H9 (cell line): ENCODE measurements at regions not wholly inside any gene's neighbourhood (a gene's known extent, or its start where the extent isn't known, plus 50 kb on each side); places are given as distances from the start of the nearest gene placed in this dataset.

Experiments used
- DNase-seq: peaks from one replicate; pipeline ENCODE4 v3.0.0-alpha.2; 2017
- H2AFZ ChIP-seq: one replicate; pipeline ENCODE4 v1.6.1; 2013; ENCODE audit warnings: mild to moderate bottlenecking, low read length, control low read depth, moderate library complexity
- H2AK5ac ChIP-seq: 2 replicates; pipeline ENCODE4 v1.6.1; 2013; ENCODE audit warnings: low read length, control low read depth, mixed read lengths; ENCODE audit not compliant: insufficient read length
- H2BK120ac ChIP-seq: one replicate; pipeline ENCODE4 v1.6.1; 2013; ENCODE audit warnings: low read depth, mild to moderate bottlenecking, low read length, control low read depth, inconsistent platforms; ENCODE audit not compliant: poor library complexity, severe bottlenecking
- H2BK12ac ChIP-seq: 2 replicates; pipeline ENCODE4 v1.6.1; 2013; ENCODE audit warnings: low read length, control low read depth, mixed read lengths, low read depth; ENCODE audit not compliant: insufficient read length
- H2BK15ac ChIP-seq: 2 replicates; pipeline ENCODE4 v1.6.1; 2013; ENCODE audit warnings: low read depth, low read length, control low read depth
- H2BK20ac ChIP-seq: one replicate; pipeline ENCODE4 v1.6.1; 2013; ENCODE audit warnings: low read depth, mild to moderate bottlenecking, low read length, control low read depth, inconsistent platforms; ENCODE audit not compliant: poor library complexity, severe bottlenecking
- H2BK5ac ChIP-seq: 2 replicates; pipeline ENCODE4 v1.6.1; 2013; ENCODE audit warnings: low read length, control low read depth, mixed read lengths; ENCODE audit not compliant: insufficient read length
- H3K14ac ChIP-seq: 2 replicates; pipeline ENCODE4 v1.6.1; 2013; ENCODE audit warnings: low read length, control low read depth; ENCODE audit not compliant: insufficient read depth
- H3K18ac ChIP-seq: 2 replicates; pipeline ENCODE4 v1.6.1; 2013; ENCODE audit warnings: low read depth, mild to moderate bottlenecking, mixed read lengths, low read length, control low read depth; ENCODE audit not compliant: insufficient read length
- H3K23ac ChIP-seq: 2 replicates; pipeline ENCODE4 v1.6.1; 2013; ENCODE audit warnings: low read length, control low read depth, mixed read lengths, low read depth; ENCODE audit not compliant: insufficient read length
- H3K23me2 ChIP-seq: 2 replicates; pipeline ENCODE4 v1.6.1; 2013; ENCODE audit warnings: low read depth, mild to moderate bottlenecking, mixed read lengths, low read length, control low read depth; ENCODE audit not compliant: insufficient read length, poor library complexity, severe bottlenecking
- H3K27ac ChIP-seq: 2 replicates; pipeline ENCODE4 v1.5.1; 2013; ENCODE audit warnings: low read length, control low read depth, mixed read lengths, low read depth; ENCODE audit not compliant: insufficient read length
- H3K27me3 ChIP-seq: 2 replicates; pipeline ENCODE4 v1.6.1; 2013; ENCODE audit warnings: low read length, control low read depth, inconsistent platforms; ENCODE audit not compliant: insufficient read depth
- H3K4ac ChIP-seq: 2 replicates; pipeline ENCODE4 v1.6.1; 2013; ENCODE audit warnings: low read depth, mild to moderate bottlenecking, control low read depth, inconsistent platforms, low read length, moderate library complexity
- H3K4me1 ChIP-seq: 2 replicates; pipeline ENCODE4 v1.6.1; 2013; ENCODE audit warnings: low read length, control low read depth, inconsistent platforms; ENCODE audit not compliant: insufficient read depth
- H3K4me2 ChIP-seq: 2 replicates; pipeline ENCODE4 v1.6.1; 2013; ENCODE audit warnings: low read length, control low read depth, mixed read lengths; ENCODE audit not compliant: insufficient read length, insufficient read depth
- H3K56ac ChIP-seq: 2 replicates; pipeline ENCODE4 v1.6.1; 2013; ENCODE audit warnings: low read depth, mild to moderate bottlenecking, mixed read lengths, low read length, control low read depth; ENCODE audit not compliant: insufficient read length
- H3K79me1 ChIP-seq: 2 replicates; pipeline ENCODE4 v1.6.1; 2013; ENCODE audit warnings: low read depth, mild to moderate bottlenecking, moderate library complexity, low read length, control low read depth, inconsistent platforms; ENCODE audit not compliant: insufficient read depth, poor library complexity, severe bottlenecking
- H3K79me2 ChIP-seq: 2 replicates; pipeline ENCODE4 v1.6.1; 2013; ENCODE audit warnings: low read length, control low read depth, inconsistent platforms; ENCODE audit not compliant: insufficient read depth
- H3K9ac ChIP-seq: 2 replicates; pipeline ENCODE4 v1.6.1; 2013; ENCODE audit warnings: low read length, control low read depth, mixed read lengths; ENCODE audit not compliant: insufficient read length; ENCODE audit errors: extremely low read depth
- H3K9me3 ChIP-seq: one replicate; pipeline ENCODE4 v1.6.1; 2013; ENCODE audit warnings: low read depth, low read length, inconsistent platforms; ENCODE audit not compliant: control insufficient read depth
- H3T11ph ChIP-seq: one replicate; pipeline ENCODE4 v1.6.1; 2013; ENCODE audit warnings: mild to moderate bottlenecking, low read length, control low read depth, inconsistent platforms
- H4K20me1 ChIP-seq: one replicate; pipeline ENCODE4 v1.6.1; 2013; ENCODE audit not compliant: control insufficient read depth, insufficient read length, insufficient read depth
- H4K5ac ChIP-seq: 2 replicates; pipeline ENCODE4 v1.6.1; 2013; ENCODE audit warnings: low read depth, mild to moderate bottlenecking, mixed read lengths, low read length, control low read depth; ENCODE audit not compliant: insufficient read length
- H4K8ac ChIP-seq: replicated peaks from 2 replicates; pipeline ENCODE4 v1.6.1; 2013; ENCODE audit warnings: low read length, control low read depth, mixed read lengths, low read depth; ENCODE audit not compliant: insufficient read length
- H4K91ac ChIP-seq: 2 replicates; pipeline ENCODE4 v1.6.1; 2013; ENCODE audit warnings: low read depth, mild to moderate bottlenecking, moderate library complexity, mixed read lengths, low read length, control low read depth; ENCODE audit not compliant: insufficient read length
- H3K27ac Mint-ChIP-seq, 3 experiments: 2 replicates in 2 of 3; 3 replicates in 1 of 3; pipeline ENCODE4 v1.8.0; 2020 to 2021; ENCODE audit warnings: mixed read lengths in 3 of 3, mild to moderate bottlenecking in 1 of 3, moderate library complexity in 1 of 3
- H3K27me3 Mint-ChIP-seq: 2 replicates; pipeline ENCODE4 v1.8.0; 2021; ENCODE audit warnings: low read depth, mild to moderate bottlenecking, moderate library complexity, mixed read lengths
- H3K36me3 Mint-ChIP-seq, 3 experiments: 2 replicates in 2 of 3; 3 replicates in 1 of 3; pipeline ENCODE4 v1.8.0; 2020 to 2021; ENCODE audit warnings: low read depth in 3 of 3, mixed read lengths in 3 of 3; ENCODE audit not compliant: insufficient read depth in 1 of 3
- H3K4me1 Mint-ChIP-seq, 2 experiments: 2 replicates each; pipeline ENCODE4 v1.8.0; 2020; ENCODE audit warnings: mixed read lengths in 2 of 2
- H3K4me3 Mint-ChIP-seq, 2 experiments: 2 replicates in 1 of 2; 3 replicates in 1 of 2; pipeline ENCODE4 v1.8.0; 2020 to 2021; ENCODE audit warnings: mild to moderate bottlenecking in 2 of 2, mixed read lengths in 2 of 2, moderate library complexity in 1 of 2
- H3K9me3 Mint-ChIP-seq, 2 experiments: 2 replicates in 1 of 2; 3 replicates in 1 of 2; pipeline ENCODE4 v1.8.0; 2020; ENCODE audit warnings: mild to moderate bottlenecking in 2 of 2, mixed read lengths in 2 of 2, moderate library complexity in 1 of 2
- WGBS: extraction: QIAGEN DNeasy Blood & Tissue Kit; methylation state at CpG from one replicate; pipeline ENCODE4 v1.1.7; 2013; ENCODE audit warnings: missing lambda C conversion rate, low lambda C conversion rate, mixed read lengths; ENCODE audit not compliant: insufficient read length; ENCODE audit errors: extremely low coverage; 5-methylcytosine and 5-hydroxymethylcytosine counted together
- TF ChIP-seq, protein P1 (sequence below): fragments of 200-600 bp; sonication (generic); conservative IDR thresholded peaks from 3 replicates; pipeline ENCODE4 v1.8.0; 2021; ENCODE audit warnings: antibody characterized with exemption, mild to moderate bottlenecking

DNA sequence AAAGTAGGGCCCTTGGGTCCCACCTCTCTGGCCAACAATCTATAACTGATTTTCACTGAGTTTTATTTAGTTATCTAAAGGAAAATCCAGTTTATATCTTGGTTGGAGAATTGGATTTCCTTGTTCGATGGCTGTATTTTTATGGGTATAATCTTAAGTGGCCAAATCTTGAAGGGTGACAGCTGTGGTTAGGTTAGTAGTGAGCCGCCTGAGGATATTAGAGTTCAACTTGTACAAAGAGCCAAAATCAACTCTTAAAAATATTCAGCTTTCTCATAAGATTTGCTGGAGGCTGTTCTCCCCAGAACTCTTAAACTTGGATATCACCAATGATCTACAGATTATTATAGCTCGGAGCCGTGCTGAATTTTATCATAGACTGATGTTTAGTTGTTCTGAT, 54.6 kb upstream of the UNC5C start:
- Histone ChIP-seq H3K4me2 (no peak overlapping the region), H3K23ac (no peak overlapping the region), H2AK5ac (no peak overlapping the region), H2BK5ac (no peak overlapping the region), H3K79me1 (no peaks in the 10 kb centered on the region), H3K4ac (no peak overlapping the region), H4K5ac (no peak overlapping the region), H4K91ac (no peak overlapping the region), H2AFZ (no peak overlapping the region), H3K79me2 (no peaks in the 10 kb centered on the region), H3K9me3 (no peaks in the 10 kb centered on the region), H3K56ac (no peak overlapping the region), H3K18ac (no peak overlapping the region), H4K8ac (no peak overlapping the region), H3K4me1 (no peaks in the 10 kb centered on the region), H2BK20ac (no peak overlapping the region), H3K27me3 (no peaks in the 10 kb centered on the region), H4K20me1 (no peaks in the 10 kb centered on the region), H2BK120ac (no peak overlapping the region), H2BK15ac (no peak overlapping the region), H3K14ac (no peak overlapping the region), H3T11ph (no peak overlapping the region), H3K9ac (no peak overlapping the region), H2BK12ac (no peak overlapping the region), H3K27ac (no peak overlapping the region), H3K23me2 (no peaks in the 10 kb centered on the region)
- Mint-ChIP-seq H3K9me3 (peaks cover 3% of the 10 kb centered on the region in 2 experiments; a peak in 2 of 5 replicates), H3K27me3 (no peaks in the 10 kb centered on the region), H3K4me3 (no peak overlapping the region), H3K4me1 (no peaks in the 10 kb centered on the region), H3K36me3 (peaks cover 0 to 5% (median 0%) of the 10 kb centered on the region in 3 experiments; a peak in 2 of 7 replicates), H3K27ac (no peak overlapping the region)
- TF ChIP-seq, protein P1, sequence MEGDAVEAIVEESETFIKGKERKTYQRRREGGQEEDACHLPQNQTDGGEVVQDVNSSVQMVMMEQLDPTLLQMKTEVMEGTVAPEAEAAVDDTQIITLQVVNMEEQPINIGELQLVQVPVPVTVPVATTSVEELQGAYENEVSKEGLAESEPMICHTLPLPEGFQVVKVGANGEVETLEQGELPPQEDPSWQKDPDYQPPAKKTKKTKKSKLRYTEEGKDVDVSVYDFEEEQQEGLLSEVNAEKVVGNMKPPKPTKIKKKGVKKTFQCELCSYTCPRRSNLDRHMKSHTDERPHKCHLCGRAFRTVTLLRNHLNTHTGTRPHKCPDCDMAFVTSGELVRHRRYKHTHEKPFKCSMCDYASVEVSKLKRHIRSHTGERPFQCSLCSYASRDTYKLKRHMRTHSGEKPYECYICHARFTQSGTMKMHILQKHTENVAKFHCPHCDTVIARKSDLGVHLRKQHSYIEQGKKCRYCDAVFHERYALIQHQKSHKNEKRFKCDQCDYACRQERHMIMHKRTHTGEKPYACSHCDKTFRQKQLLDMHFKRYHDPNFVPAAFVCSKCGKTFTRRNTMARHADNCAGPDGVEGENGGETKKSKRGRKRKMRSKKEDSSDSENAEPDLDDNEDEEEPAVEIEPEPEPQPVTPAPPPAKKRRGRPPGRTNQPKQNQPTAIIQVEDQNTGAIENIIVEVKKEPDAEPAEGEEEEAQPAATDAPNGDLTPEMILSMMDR: no peak
- no peak for DNase-seq
- WGBS: no CpG with 5 or more reads among the region's 4 CpGs
